ENCODE measurements at regions not wholly inside any gene's neighbourhood (a gene's known extent, or its start where the extent isn't known, plus 50 kb on each side); places are given as distances from the start of the nearest gene placed in this dataset.
A peak's percentile ranks its signal among the peaks of the same experiment; 100 is the strongest.

- DNase-seq (ENCODE audit: low read depth), result no peak
- TF ChIP-seq, protein P1, sequence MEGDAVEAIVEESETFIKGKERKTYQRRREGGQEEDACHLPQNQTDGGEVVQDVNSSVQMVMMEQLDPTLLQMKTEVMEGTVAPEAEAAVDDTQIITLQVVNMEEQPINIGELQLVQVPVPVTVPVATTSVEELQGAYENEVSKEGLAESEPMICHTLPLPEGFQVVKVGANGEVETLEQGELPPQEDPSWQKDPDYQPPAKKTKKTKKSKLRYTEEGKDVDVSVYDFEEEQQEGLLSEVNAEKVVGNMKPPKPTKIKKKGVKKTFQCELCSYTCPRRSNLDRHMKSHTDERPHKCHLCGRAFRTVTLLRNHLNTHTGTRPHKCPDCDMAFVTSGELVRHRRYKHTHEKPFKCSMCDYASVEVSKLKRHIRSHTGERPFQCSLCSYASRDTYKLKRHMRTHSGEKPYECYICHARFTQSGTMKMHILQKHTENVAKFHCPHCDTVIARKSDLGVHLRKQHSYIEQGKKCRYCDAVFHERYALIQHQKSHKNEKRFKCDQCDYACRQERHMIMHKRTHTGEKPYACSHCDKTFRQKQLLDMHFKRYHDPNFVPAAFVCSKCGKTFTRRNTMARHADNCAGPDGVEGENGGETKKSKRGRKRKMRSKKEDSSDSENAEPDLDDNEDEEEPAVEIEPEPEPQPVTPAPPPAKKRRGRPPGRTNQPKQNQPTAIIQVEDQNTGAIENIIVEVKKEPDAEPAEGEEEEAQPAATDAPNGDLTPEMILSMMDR (IDR thresholded peaks at IDR 0.05; ENCODE audit: insufficient read depth, low read depth, low read length, missing control alignments), result no peak
- H3K4me3 ChIP-seq (ENCODE audit: low read depth, low read length), result no peak overlapping the region
Observed at GRCh38 chr2:102078773-102079172, 63.8 kb upstream of the IL1R1 start.

GRCh38 chr2:102080451-102081242, 61.9 kb upstream of the IL1R1 start:
- peak; percentile 62 for DNase-seq (ENCODE audit: low read depth)
- TF ChIP-seq, protein P1 (IDR thresholded peaks at IDR 0.05; ENCODE audit: insufficient read depth, low read depth, low read length, missing control alignments), result no peak
- no peak overlapping the region for H3K4me3 ChIP-seq (ENCODE audit: low read depth, low read length)

GRCh38 chr2:102081243-102081522, 61.4 kb upstream of the IL1R1 start:
- no peak for DNase-seq (ENCODE audit: low read depth)
- TF ChIP-seq, protein P1 (IDR thresholded peaks at IDR 0.05; ENCODE audit: insufficient read depth, low read depth, low read length, missing control alignments), result no peak
- no peak overlapping the region for H3K4me3 ChIP-seq (ENCODE audit: low read depth, low read length)

- no peak overlapping the region for H3K4me3 ChIP-seq (ENCODE audit: low read depth, low read length)
- DNase-seq (ENCODE audit: low read depth), result no peak
- TF ChIP-seq, protein P1 (IDR thresholded peaks at IDR 0.05; ENCODE audit: insufficient read depth, low read depth, low read length, missing control alignments), result no peak
Observed at GRCh38 chr2:102081606-102082005, 60.9 kb upstream of the IL1R1 start.

- TF ChIP-seq, protein P1 (IDR thresholded peaks at IDR 0.05; ENCODE audit: insufficient read depth, low read depth, low read length, missing control alignments), result no peak
- no peak overlapping the region for H3K4me3 ChIP-seq (ENCODE audit: low read depth, low read length)
- peak; percentile 80 for DNase-seq (ENCODE audit: low read depth)
Observed at GRCh38 chr2:102082571-102083392, 59.8 kb upstream of the IL1R1 start.

GRCh38 chr2:102083393-102083703, 59.2 kb upstream of the IL1R1 start:
- no peak overlapping the region for H3K4me3 ChIP-seq (ENCODE audit: low read depth, low read length)
- TF ChIP-seq, protein P1 (IDR thresholded peaks at IDR 0.05; ENCODE audit: insufficient read depth, low read depth, low read length, missing control alignments), result no peak
- no peak for DNase-seq (ENCODE audit: low read depth)

Measured in GM12865 (cell line).